Right lobe of liver (tissue), 6 donors: ENCODE measurements at regions not wholly inside any gene's neighbourhood (a gene's known extent, or its start where the extent isn't known, plus 50 kb on each side); places are given as distances from the start of the nearest gene placed in this dataset.

Experiments used
- ATAC-seq, 4 donors: fragments of 200-7000 bp; cut with Tn5 transposase; one replicate each; pipeline ENCODE4 v1.9.1; 2020; ENCODE audit warnings: mild to moderate bottlenecking in 4 of 4, moderate library complexity in 4 of 4
- DNase-seq, 3 donors: peaks; one replicate each; pipeline ENCODE4 v3.0.0-alpha.2; 2020
- H3K27ac ChIP-seq, 3 donors: fragments of 200-600 bp; one replicate each; pipeline ENCODE4 v1.8.0; 2022
- H3K27me3 ChIP-seq, 2 donors: fragments of 200-600 bp; one replicate each; pipeline ENCODE4 v1.8.0; 2022
- H3K36me3 ChIP-seq, 4 donors: fragments of 200-600 bp; sonication (generic) in 1 of 4; one replicate each; pipeline versions ENCODE4 v1.5.1 to v1.8.0; 2017 to 2022; ENCODE audit warnings: control low read depth in 1 of 4
- H3K4me1 ChIP-seq, 4 donors: fragments of 200-600 bp; sonication (generic) in 1 of 4; one replicate each; pipeline versions ENCODE4 v1.5.1 to v1.8.0; 2017 to 2022; ENCODE audit warnings: control low read depth in 1 of 4
- H3K4me3 ChIP-seq, 3 donors: fragments of 200-600 bp; one replicate each; pipeline ENCODE4 v1.8.0; 2022
- H3K9me3 ChIP-seq, 4 donors: fragments of 200-600 bp; sonication (generic) in 1 of 4; one replicate each; pipeline versions ENCODE4 v1.5.1 to v1.8.0; 2017 to 2022; ENCODE audit warnings: control low read depth in 1 of 4
- CTCF ChIP-seq, 4 donors: fragments of 200-600 bp in 3 of 4; fragments of 450-650 bp in 1 of 4; IDR thresholded peaks; one replicate each; pipeline versions ENCODE4 v1.5.1 to v1.8.0; 2016 to 2022; ENCODE audit warnings: antibody characterized with exemption in 4 of 4, mild to moderate bottlenecking in 2 of 4
- POLR2A ChIP-seq: fragments of 450-650 bp; IDR thresholded peaks from one replicate; pipeline ENCODE4 v1.6.1; 2017; ENCODE audit warnings: antibody characterized with exemption, mild to moderate bottlenecking
- WGBS: methylation state at CpG from one replicate; pipeline ENCODE4 v1.1.6; 2018; ENCODE audit warnings: low coverage, low lambda C conversion rate; ENCODE audit not compliant: insufficient coverage; ENCODE audit errors: missing lambda C conversion rate; 5-methylcytosine and 5-hydroxymethylcytosine counted together
- intact Hi-C, 2 donors: fragments of 100-400 bp; cut with DNase I; formaldehyde crosslinking; loops; one replicate each; pipeline versions ENCODE4 v1.11.2 to v1.14.1; 2022
- donor health status: DM: no; HTN: yes; CAD: no.
- donor health status: DM: no; HTN: no; CAD: no.
- donor health status: DM: no; HTN: no; CAD: no.
- donor health status: DM: no; HTN: yes; CAD: no.
- donor health status: DM: no; HTN: yes; CAD: no.

GRCh38 chr16:61243954-61244353 lies 792.3 kb downstream of the CDH8 start:
- no peaks in the 10 kb centered on the region for H3K36me3 ChIP-seq
- no peaks in the 10 kb centered on the region for H3K27me3 ChIP-seq
- no peak for ATAC-seq
- intact Hi-C loops, result no loop called here
- no peak overlapping the region for H3K4me3 ChIP-seq
- H3K27ac ChIP-seq, result no peak overlapping the region
- WGBS, result no CpG with 5 or more reads among the region's 5 CpGs
- H3K9me3 ChIP-seq, result no peaks in the 10 kb centered on the region
- DNase-seq, result no peak
- H3K4me1 ChIP-seq, result no peaks in the 10 kb centered on the region
- TF ChIP-seq POLR2A, result no peak
- no peak for TF ChIP-seq CTCF (IDR thresholded peaks at IDR 0.05)

DNA sequence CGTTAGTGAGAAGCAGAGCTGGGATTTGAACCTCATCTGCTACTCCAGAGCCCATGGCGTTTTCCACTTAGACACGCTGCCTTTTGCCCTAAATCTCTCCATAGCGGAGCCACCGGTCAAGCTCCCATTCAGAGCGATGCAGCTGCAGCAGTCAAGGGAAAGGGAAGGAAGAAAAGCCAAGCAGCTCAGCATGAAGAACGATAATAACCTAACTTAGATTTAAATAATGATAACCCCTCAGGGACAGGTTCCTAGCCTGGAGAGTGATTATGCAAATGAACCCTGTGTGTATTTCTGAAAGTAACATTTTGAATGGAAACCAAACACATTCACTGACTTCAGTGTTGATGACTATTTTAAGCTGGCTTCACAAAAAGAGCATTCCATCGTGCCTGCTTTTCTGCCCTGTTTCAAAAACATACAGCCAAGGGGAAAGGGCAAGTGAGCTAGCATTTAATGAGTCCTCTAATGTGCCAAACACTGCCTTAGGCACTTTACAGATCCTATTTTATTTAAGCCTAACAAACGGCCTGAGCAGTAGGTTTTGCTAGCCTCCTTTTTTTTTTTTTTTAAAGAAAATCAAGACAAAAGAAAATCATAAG lies 798.3 kb downstream of the CDH8 start:
- no peak for DNase-seq
- Histone ChIP-seq H3K9me3 (no peaks in the 10 kb centered on the region), H3K4me1 (no peaks in the 10 kb centered on the region), H3K4me3 (no peak overlapping the region), H3K27ac (no peak overlapping the region), H3K36me3 (no peaks in the 10 kb centered on the region), H3K27me3 (no peaks in the 10 kb centered on the region)
- no peak for ATAC-seq
- 48% methylated on average over 9 of the region's 9 CpGs for WGBS
- no peak for TF ChIP-seq CTCF (IDR thresholded peaks at IDR 0.05)
- TF ChIP-seq POLR2A, result no peak
- intact Hi-C loops, result no loop called here

DNA sequence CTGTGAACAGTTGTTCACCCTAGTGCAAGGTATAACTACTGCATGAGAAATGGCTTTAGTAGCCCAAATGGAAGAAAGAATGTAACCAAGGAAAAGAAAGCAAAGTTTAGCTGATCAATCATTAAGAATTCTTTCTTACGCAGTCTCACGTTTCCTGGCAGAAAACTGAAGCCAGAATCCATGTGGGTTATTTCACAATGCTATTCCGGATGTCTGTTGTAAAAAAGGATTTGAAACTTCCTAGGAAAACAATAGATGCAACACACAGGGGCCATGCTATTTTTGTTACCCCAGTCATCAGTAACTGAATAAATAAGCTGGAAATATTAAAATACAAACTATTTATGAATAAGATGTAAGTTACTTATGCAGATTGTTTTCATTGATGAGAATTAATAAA lies 802.5 kb downstream of the CDH8 start:
- Histone ChIP-seq H3K4me3 (no peak overlapping the region), H3K27ac (peak overlapping the region in 1 of 3 donors; percentile 3), H3K9me3 (no peaks in the 10 kb centered on the region), H3K27me3 (no peaks in the 10 kb centered on the region), H3K4me1 (no peaks in the 10 kb centered on the region), H3K36me3 (no peaks in the 10 kb centered on the region)
- intact Hi-C loops, result no loop called here
- ATAC-seq (peak; percentile 17 to 60 (median 36)), DNase-seq (no peak)
- 29% methylated on average over 3 of the region's 3 CpGs for WGBS
- TF ChIP-seq POLR2A (no peak), CTCF (IDR thresholded peaks at IDR 0.05) (no peak)

DNA sequence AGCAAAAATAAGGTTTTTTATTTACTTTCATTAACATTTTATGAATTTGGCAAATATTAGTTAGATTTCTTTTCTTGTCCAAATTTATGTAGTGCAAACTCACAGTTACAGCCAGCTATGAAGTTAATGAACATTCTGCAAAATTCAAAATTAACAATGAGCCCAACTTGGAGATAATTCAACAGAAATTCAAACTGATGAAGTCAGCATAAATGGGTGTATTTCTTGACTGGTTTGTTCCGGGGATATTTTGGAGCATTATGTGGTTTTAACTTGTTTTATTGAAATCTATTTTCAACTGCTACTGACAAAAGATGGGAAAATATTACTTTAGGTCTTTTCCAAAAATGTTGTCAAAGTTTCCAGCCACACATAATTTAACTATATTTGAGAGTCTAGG lies 807.9 kb downstream of the CDH8 start:
- H3K4me3 ChIP-seq, result no peak overlapping the region
- intact Hi-C loops, result no loop called here
- no peaks in the 10 kb centered on the region for H3K36me3 ChIP-seq
- no peak overlapping the region for H3K27ac ChIP-seq
- 74% methylated on average over 1 of the region's 1 CpG for WGBS
- DNase-seq (no peak), ATAC-seq (no peak)
- no peaks in the 10 kb centered on the region for H3K9me3 ChIP-seq
- H3K4me1 ChIP-seq, result no peaks in the 10 kb centered on the region
- H3K27me3 ChIP-seq, result no peaks in the 10 kb centered on the region
- no peak for TF ChIP-seq POLR2A
- TF ChIP-seq CTCF (IDR thresholded peaks at IDR 0.05), result no peak

GRCh38 chr16:61215605-61216004 lies 820.6 kb downstream of the CDH8 start:
- Histone ChIP-seq H3K27me3 (no peaks in the 10 kb centered on the region), H3K4me3 (no peak overlapping the region), H3K27ac (no peak overlapping the region), H3K4me1 (no peaks in the 10 kb centered on the region), H3K9me3 (no peaks in the 10 kb centered on the region), H3K36me3 (no peaks in the 10 kb centered on the region)
- TF ChIP-seq CTCF (IDR thresholded peaks at IDR 0.05) (no peak), POLR2A (no peak)
- DNase-seq, result no peak
- intact Hi-C loops, result no loop called here
- no peak for ATAC-seq
- WGBS, result 28% methylated on average over 3 of the region's 3 CpGs
